ENCODE measurements at regions not wholly inside any gene's neighbourhood (a gene's known extent, or its start where the extent isn't known, plus 50 kb on each side); places are given as distances from the start of the nearest gene placed in this dataset.

DNA sequence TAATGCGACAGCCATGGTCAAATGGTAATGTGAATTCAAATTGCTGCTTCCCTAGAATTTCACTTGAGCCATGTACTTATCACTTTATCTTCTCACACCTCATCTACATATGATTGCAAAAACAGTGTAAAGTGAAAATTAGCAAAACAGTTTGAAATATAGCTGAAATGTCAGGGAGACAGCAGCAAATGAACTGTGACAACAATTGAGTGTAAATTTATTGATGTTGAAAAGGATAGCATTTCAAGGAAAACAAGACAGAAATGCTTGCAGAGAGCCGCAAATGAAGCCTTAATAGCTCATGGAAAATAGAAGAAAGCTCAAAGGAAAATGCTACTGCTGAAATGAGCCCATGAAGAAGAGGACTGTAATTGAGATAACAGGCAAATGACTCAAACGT is 516.2 kb upstream of the POT1 start:
- in situ Hi-C loops (cut with MboI): no loop called here
- ChIA-PET POLR2A (no interaction called here), CTCF (ENCODE audit: low intra/inter-chr PET ratio) (interaction anchor here (0.7 kb wide), 1 partner anchor 17 kb away, joined by 4 read pairs; no protein-coding TSS in a partner anchor)
- Histone ChIP-seq H3K9me1 (ENCODE audit: control insufficient read depth, insufficient read depth, low read length) (no peaks in the 10 kb centered on the region), H2AFZ (ENCODE audit: low read depth, low read length) (no peak overlapping the region), H4K20me1 (replicated peaks; ENCODE audit: control insufficient read depth, insufficient read depth, low read length) (no peaks in the 10 kb centered on the region), H3K27me3 (ENCODE audit: control insufficient read depth in 2 of 2, insufficient read depth in 2 of 2, low read length in 2 of 2) (no peaks in the 10 kb centered on the region), H3K4me2 (ENCODE audit: insufficient read depth, low read length) (no peak overlapping the region), H3K36me3 (ENCODE audit: control insufficient read depth, insufficient read depth, low read length) (no peaks in the 10 kb centered on the region), H3K9ac (ENCODE audit: insufficient read depth in 1 of 2, low read depth in 2 of 2, low read length in 2 of 2) (no peak overlapping the region), H3K9me3 (replicated peaks; ENCODE audit: control insufficient read depth, insufficient read depth, low read depth, low read length) (no peaks in the 10 kb centered on the region), H3K4me1 (replicated peaks in 1 of 2; ENCODE audit: control insufficient read depth in 2 of 2, insufficient read depth in 2 of 2, low read length in 2 of 2) (no peaks in the 10 kb centered on the region), H3K27ac (ENCODE audit: extremely low read depth, low read depth, low read length) (no peak overlapping the region), H3K79me2 (ENCODE audit: control insufficient read depth, insufficient read depth, low read length) (no peaks in the 10 kb centered on the region), H3K4me3 (no peak overlapping the region)
- BruUV-seq (replicated peaks): no TSS peak
- intact Hi-C loops (cut with micrococcal nuclease): no loop called here
- WGBS (ENCODE audit: insufficient coverage, low coverage, missing lambda C conversion rate): 5% methylated on average over 3 of the region's 3 CpGs
- FAIRE-seq (no peak), DNase-seq (ENCODE audit: extremely low read depth in 1 of 4, low spot score in 3 of 4) (no peak), ATAC-seq (no peak)
- no peak for TF ChIP-seq FOSL1 (tag; conservative IDR thresholded peaks at IDR 0.05)
- TF ChIP-seq HMG20A (CRISPR knock-in tag; conservative IDR thresholded peaks at IDR 0.05): no peak
- no peak for TF ChIP-seq SIN3B (IDR thresholded peaks at IDR 0.05; ENCODE audit: low read depth)
- no peak for TF ChIP-seq THRAP3 (IDR thresholded peaks at IDR 0.05; ENCODE audit: borderline replicate concordance)
- no peak for TF ChIP-seq ZNF785 (CRISPR knock-in tag; IDR thresholded peaks at IDR 0.05)
- TF ChIP-seq CBX2 (IDR thresholded peaks at IDR 0.05; ENCODE audit: insufficient read depth, low read length, poor library complexity, severe bottlenecking): no peak
- TF ChIP-seq POLR2G (IDR thresholded peaks at IDR 0.05; ENCODE audit: low read depth, low read length): no peak
- TF ChIP-seq RCOR1 (IDR thresholded peaks at IDR 0.05; ENCODE audit: borderline replicate concordance in 1 of 2, low read depth in 2 of 2, low read length in 2 of 2): no peak
- no peak for TF ChIP-seq ZNF124 (CRISPR knock-in tag; IDR thresholded peaks at IDR 0.05)
- TF ChIP-seq, protein P1, sequence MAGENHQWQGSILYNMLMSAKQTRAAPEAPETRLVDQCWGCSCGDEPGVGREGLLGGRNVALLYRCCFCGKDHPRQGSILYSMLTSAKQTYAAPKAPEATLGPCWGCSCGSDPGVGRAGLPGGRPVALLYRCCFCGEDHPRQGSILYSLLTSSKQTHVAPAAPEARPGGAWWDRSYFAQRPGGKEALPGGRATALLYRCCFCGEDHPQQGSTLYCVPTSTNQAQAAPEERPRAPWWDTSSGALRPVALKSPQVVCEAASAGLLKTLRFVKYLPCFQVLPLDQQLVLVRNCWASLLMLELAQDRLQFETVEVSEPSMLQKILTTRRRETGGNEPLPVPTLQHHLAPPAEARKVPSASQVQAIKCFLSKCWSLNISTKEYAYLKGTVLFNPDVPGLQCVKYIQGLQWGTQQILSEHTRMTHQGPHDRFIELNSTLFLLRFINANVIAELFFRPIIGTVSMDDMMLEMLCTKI (IDR thresholded peaks at IDR 0.05; ENCODE audit: partially characterized antibody): no peak
- TF ChIP-seq ZNF197 (CRISPR knock-in tag; IDR thresholded peaks at IDR 0.05; ENCODE audit: low read depth): no peak
- no peak for TF ChIP-seq MXI1 (IDR thresholded peaks at IDR 0.05; ENCODE audit: low read depth, low read length)
- TF ChIP-seq JUN (IDR thresholded peaks at IDR 0.05; ENCODE audit: borderline replicate concordance, low read depth, low read length): no peak
- no peak for TF ChIP-seq JUN (CRISPR knock-in tag; IDR thresholded peaks at IDR 0.05; ENCODE audit: borderline replicate concordance)
- no peak for TF ChIP-seq FOXK2 (conservative IDR thresholded peaks at IDR 0.05 in 1 of 2, IDR thresholded peaks at IDR 0.05 in 1 of 2; ENCODE audit: low read depth in 2 of 2)
- no peak for TF ChIP-seq FUS (optimal IDR thresholded peaks at IDR 0.05; ENCODE audit: low read depth, low read length)
